PC-9 (cell line): ENCODE measurements at regions not wholly inside any gene's neighbourhood (a gene's known extent, or its start where the extent isn't known, plus 50 kb on each side); places are given as distances from the start of the nearest gene placed in this dataset.

Source experiments
- BruUV-seq: library from RNA; stranded (reverse); fragments of 400-500 nt; replicated peaks from 2 replicates; lab custom pipeline; 2021; lab: Mats Ljungman, UMichigan
- CTCF ChIA-PET: fragments of 300-600 bp; sonication (Branson Sonifier 250); formaldehyde crosslinking; loops from one replicate; lab custom pipeline; 2022; ENCODE audit warnings: antibody characterized with exemption; lab: Charles Lee
- POLR2A ChIA-PET: fragments of 300-600 bp; sonication (Branson Sonifier 250); formaldehyde crosslinking; loops from one replicate; lab custom pipeline; 2022; ENCODE audit warnings: antibody characterized with exemption; ENCODE audit not compliant: unreplicated experiment; lab: Charles Lee
- DNase-seq, 2 experiments: peaks; one replicate each; pipeline versions ENCODE4 v3.0.0 to v3.0.0-alpha.2; 2015 to 2022; ENCODE audit warnings: mixed read lengths in 1 of 2
- H2AFZ ChIP-seq: fragments of 200-600 bp; sonication (generic); 2 replicates; pipeline ENCODE4 v1.8.1; 2017; ENCODE audit warnings: antibody characterized with exemption
- H3F3A ChIP-seq: fragments of 200-600 bp; sonication (generic); 2 replicates; pipeline ENCODE4 v1.8.1; 2017; ENCODE audit warnings: antibody characterized with exemption, mild to moderate bottlenecking, low read depth; ENCODE audit not compliant: insufficient read depth
- H3K27ac ChIP-seq: fragments of 200-600 bp; sonication (generic); 2 replicates; pipeline ENCODE4 v1.6.1; 2016; ENCODE audit warnings: mixed run types
- H3K27me3 ChIP-seq: fragments of 200-600 bp; sonication (generic); 2 replicates; pipeline ENCODE4 v1.6.1; 2016; ENCODE audit warnings: low read depth, mixed run types; ENCODE audit not compliant: insufficient read depth
- H3K36me3 ChIP-seq: fragments of 200-600 bp; sonication (generic); 2 replicates; pipeline ENCODE4 v1.6.1; 2016; ENCODE audit warnings: low read depth, mixed run types
- H3K4me1 ChIP-seq: fragments of 200-600 bp; sonication (generic); replicated peaks from 2 replicates; pipeline ENCODE4 v1.6.1; 2016; ENCODE audit warnings: mixed run types; ENCODE audit not compliant: insufficient read depth
- H3K4me2 ChIP-seq: fragments of 200-600 bp; sonication (generic); 2 replicates; pipeline ENCODE4 v1.6.1; 2017; ENCODE audit warnings: mixed run types
- H3K4me3 ChIP-seq: fragments of 200-600 bp; sonication (generic); 2 replicates; pipeline ENCODE4 v1.6.1; 2016; ENCODE audit warnings: mixed run types
- H3K79me2 ChIP-seq: fragments of 200-600 bp; sonication (generic); 2 replicates; pipeline ENCODE4 v1.6.1; 2017; ENCODE audit warnings: low read depth, mixed run types
- H3K9me2 ChIP-seq: fragments of 200-600 bp; sonication (generic); 2 replicates; pipeline ENCODE4 v1.8.1; 2017; ENCODE audit warnings: mild to moderate bottlenecking; ENCODE audit not compliant: insufficient read depth
- H3K9me3 ChIP-seq: fragments of 200-600 bp; sonication (generic); 2 replicates; pipeline ENCODE4 v1.8.1; 2016; ENCODE audit warnings: low read depth; ENCODE audit not compliant: insufficient read depth
- H4K20me1 ChIP-seq: fragments of 200-600 bp; sonication (generic); 2 replicates; pipeline ENCODE4 v1.8.1; 2017; ENCODE audit not compliant: insufficient read depth
- CTCF ChIP-seq: fragments of 200-600 bp; sonication (generic); conservative IDR thresholded peaks from 2 replicates; pipeline ENCODE4 v1.6.1; 2017; ENCODE audit warnings: mixed run types, antibody characterized with exemption, mild to moderate bottlenecking, moderate library complexity
- EZH2 ChIP-seq: fragments of 200-600 bp; sonication (generic); IDR thresholded peaks from 2 replicates; pipeline ENCODE4 v1.8.0; 2017; ENCODE audit warnings: antibody characterized with exemption, low read depth
- intact Hi-C: fragments of 100-400 bp; cut with micrococcal nuclease; formaldehyde crosslinking; loops from one replicate; pipeline ENCODE4 v1.10.0; 2022; ENCODE audit not compliant: unreplicated experiment

- no TSS peak for BruUV-seq
- no peaks in the 10 kb centered on the region for H3K27me3 ChIP-seq
- CTCF ChIA-PET, result no interaction called here
These were observed 163.1 kb upstream of the PMEPA1 start for GRCh38 chr20:57872816-57873409.

GRCh38 chr20:57871237-57871632, 161.4 kb upstream of the PMEPA1 start:
- H3K9me3 ChIP-seq, result no peaks in the 10 kb centered on the region
- ChIA-PET POLR2A (no interaction called here), CTCF (no interaction called here)
- no peak overlapping the region for H3K4me3 ChIP-seq
- no peak overlapping the region for H3K27ac ChIP-seq
- H2AFZ ChIP-seq, result no peak overlapping the region
- H3K4me1 ChIP-seq, result no peaks in the 10 kb centered on the region
- no peaks in the 10 kb centered on the region for H3K36me3 ChIP-seq
- no peak for TF ChIP-seq CTCF
- H3K79me2 ChIP-seq, result no peaks in the 10 kb centered on the region
- no TSS peak for BruUV-seq
- intact Hi-C loops, result no loop called here
- H4K20me1 ChIP-seq, result no peaks in the 10 kb centered on the region
- H3K27me3 ChIP-seq, result no peaks in the 10 kb centered on the region
- DNase-seq, result no peak
- H3K9me2 ChIP-seq, result no peaks in the 10 kb centered on the region
- no peaks in the 10 kb centered on the region for H3F3A ChIP-seq
- no peak overlapping the region for H3K4me2 ChIP-seq

More at GRCh38 chr20:57872816-57873409, 163.1 kb upstream of the PMEPA1 start:
- no peaks in the 10 kb centered on the region for H3K79me2 ChIP-seq
- no peak overlapping the region for H3K4me3 ChIP-seq
- H3K9me2 ChIP-seq, result no peaks in the 10 kb centered on the region
- no peak for DNase-seq
- H2AFZ ChIP-seq, result no peak overlapping the region
- no peaks in the 10 kb centered on the region for H3K9me3 ChIP-seq
- no peaks in the 10 kb centered on the region for H3F3A ChIP-seq
- intact Hi-C loops, result no loop called here
- no peaks in the 10 kb centered on the region for H3K36me3 ChIP-seq
- POLR2A ChIA-PET, result no interaction called here
- H4K20me1 ChIP-seq, result no peaks in the 10 kb centered on the region
- TF ChIP-seq CTCF, result no peak
- no peak for TF ChIP-seq EZH2
- H3K4me2 ChIP-seq, result no peak overlapping the region
- H3K27ac ChIP-seq, result no peak overlapping the region
- no peaks in the 10 kb centered on the region for H3K4me1 ChIP-seq

- CTCF ChIA-PET, result no interaction called here
- POLR2A ChIA-PET, result no interaction called here
- Histone ChIP-seq H3K4me2 (no peak overlapping the region), H4K20me1 (no peaks in the 10 kb centered on the region), H3K9me2 (no peaks in the 10 kb centered on the region), H3K79me2 (no peaks in the 10 kb centered on the region), H2AFZ (no peak overlapping the region), H3K27me3 (no peaks in the 10 kb centered on the region), H3F3A (no peaks in the 10 kb centered on the region), H3K27ac (no peak overlapping the region), H3K36me3 (no peaks in the 10 kb centered on the region), H3K9me3 (no peaks in the 10 kb centered on the region), H3K4me1 (no peaks in the 10 kb centered on the region), H3K4me3 (no peak overlapping the region)
- intact Hi-C loops, result no loop called here
- no peak for DNase-seq
- BruUV-seq, result no TSS peak
- no peak for TF ChIP-seq CTCF
These were observed 160.9 kb upstream of the PMEPA1 start for GRCh38 chr20:57870597-57871236.
